Astrocyte (in vitro differentiated cells and primary cell): ENCODE measurements at regions not wholly inside any gene's neighbourhood (a gene's known extent, or its start where the extent isn't known, plus 50 kb on each side); places are given as distances from the start of the nearest gene placed in this dataset.

Source experiments
- CTCF ChIP-seq: IDR thresholded peaks from 2 replicates; pipeline ENCODE4 v1.5.1; 2011; ENCODE audit warnings: low read depth, mild to moderate bottlenecking, inconsistent platforms, low read length, moderate library complexity; ENCODE audit not compliant: insufficient read depth
- EZH2 ChIP-seq: IDR thresholded peaks from 2 replicates; pipeline ENCODE4 v1.6.1; 2012; ENCODE audit warnings: mild to moderate bottlenecking, low read length, inconsistent platforms; ENCODE audit not compliant: insufficient read depth

GRCh38 chr22:22432479-22432878, 76.1 kb downstream of the ZNF280B start:
- TF ChIP-seq CTCF (no peak), EZH2 (no peak)
